Tibial artery (tissue), 4 donors: ENCODE measurements at regions not wholly inside any gene's neighbourhood (a gene's known extent, or its start where the extent isn't known, plus 50 kb on each side); places are given as distances from the start of the nearest gene placed in this dataset.

Source experiments
- DNase-seq, 2 donors: peaks; one replicate each; pipeline ENCODE4 v3.0.0-alpha.2; 2019
- H3K27ac ChIP-seq, 2 donors: fragments of 200-600 bp; sonication (generic) in 1 of 2; 1 replicate in 1 of 2; 2 replicates in 1 of 2; pipeline ENCODE4 v1.5.1; 2018 to 2019; ENCODE audit warnings: mild to moderate bottlenecking in 1 of 2
- H3K27me3 ChIP-seq, 2 donors: fragments of 200-600 bp; sonication (generic) in 1 of 2; one replicate each; pipeline versions ENCODE4 v1.5.1 to v1.6.0; 2016 to 2019
- H3K36me3 ChIP-seq, 3 donors: fragments of 200-600 bp; sonication (generic) in 2 of 3; one replicate each; pipeline ENCODE4 v1.5.1; 2016 to 2019; ENCODE audit warnings: mild to moderate bottlenecking in 2 of 3
- H3K4me1 ChIP-seq, 4 donors: fragments of 200-600 bp; sonication (generic) in 2 of 4; 1 replicate in 3 of 4; 2 replicates in 1 of 4; pipeline ENCODE4 v1.5.1; 2016 to 2019
- H3K4me3 ChIP-seq, 2 donors: fragments of 200-600 bp; sonication (generic) in 1 of 2; 1 replicate in 1 of 2; 2 replicates in 1 of 2; pipeline ENCODE4 v1.5.1; 2018 to 2019; ENCODE audit warnings: mild to moderate bottlenecking in 2 of 2
- H3K9me3 ChIP-seq, 3 donors: fragments of 200-600 bp; sonication (generic) in 1 of 3; one replicate each; pipeline ENCODE4 v1.5.1; 2016 to 2019
- intact Hi-C: fragments of 100-400 bp; cut with DNase I; formaldehyde crosslinking; loops from one replicate; pipeline ENCODE4 v1.15.0; 2023; ENCODE audit warnings: low total_unique reads
- TF ChIP-seq, protein P1 (sequence below), 2 experiments: fragments of 200-600 bp in 1 of 2; fragments of 450-650 bp in 1 of 2; IDR thresholded peaks; one replicate each; pipeline ENCODE4 v1.5.1; 2017 to 2019; ENCODE audit warnings: antibody characterized with exemption in 2 of 2, mild to moderate bottlenecking in 1 of 2, moderate library complexity in 1 of 2

DNA sequence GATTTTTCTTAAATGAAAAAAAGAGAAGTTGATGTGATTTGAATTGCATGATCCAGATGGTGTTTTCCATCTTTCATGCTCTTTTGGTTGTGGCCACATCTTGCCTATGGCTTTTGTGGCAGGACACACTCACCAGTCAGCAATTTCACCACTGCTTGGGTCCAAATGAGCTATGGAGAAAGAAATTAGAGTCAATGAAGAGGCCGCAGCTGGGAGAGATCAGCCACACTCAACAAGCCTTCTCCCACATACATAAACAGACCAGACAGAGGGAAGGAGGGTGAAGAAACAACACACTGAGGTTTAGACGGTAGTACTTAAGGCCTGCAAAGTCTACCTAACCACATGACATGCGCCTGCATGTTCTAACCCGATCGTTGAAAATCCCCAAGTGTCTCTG lies 110.7 kb upstream of the CDIN1 start:
- Histone ChIP-seq H3K4me3 (no peak overlapping the region), H3K36me3 (no peaks in the 10 kb centered on the region), H3K9me3 (no peaks in the 10 kb centered on the region), H3K27me3 (no peaks in the 10 kb centered on the region), H3K27ac (no peak overlapping the region), H3K4me1 (no peaks in the 10 kb centered on the region)
- intact Hi-C loops: no loop called here
- TF ChIP-seq, protein P1, sequence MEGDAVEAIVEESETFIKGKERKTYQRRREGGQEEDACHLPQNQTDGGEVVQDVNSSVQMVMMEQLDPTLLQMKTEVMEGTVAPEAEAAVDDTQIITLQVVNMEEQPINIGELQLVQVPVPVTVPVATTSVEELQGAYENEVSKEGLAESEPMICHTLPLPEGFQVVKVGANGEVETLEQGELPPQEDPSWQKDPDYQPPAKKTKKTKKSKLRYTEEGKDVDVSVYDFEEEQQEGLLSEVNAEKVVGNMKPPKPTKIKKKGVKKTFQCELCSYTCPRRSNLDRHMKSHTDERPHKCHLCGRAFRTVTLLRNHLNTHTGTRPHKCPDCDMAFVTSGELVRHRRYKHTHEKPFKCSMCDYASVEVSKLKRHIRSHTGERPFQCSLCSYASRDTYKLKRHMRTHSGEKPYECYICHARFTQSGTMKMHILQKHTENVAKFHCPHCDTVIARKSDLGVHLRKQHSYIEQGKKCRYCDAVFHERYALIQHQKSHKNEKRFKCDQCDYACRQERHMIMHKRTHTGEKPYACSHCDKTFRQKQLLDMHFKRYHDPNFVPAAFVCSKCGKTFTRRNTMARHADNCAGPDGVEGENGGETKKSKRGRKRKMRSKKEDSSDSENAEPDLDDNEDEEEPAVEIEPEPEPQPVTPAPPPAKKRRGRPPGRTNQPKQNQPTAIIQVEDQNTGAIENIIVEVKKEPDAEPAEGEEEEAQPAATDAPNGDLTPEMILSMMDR (IDR thresholded peaks at IDR 0.05): no peak
- DNase-seq: no peak

DNA sequence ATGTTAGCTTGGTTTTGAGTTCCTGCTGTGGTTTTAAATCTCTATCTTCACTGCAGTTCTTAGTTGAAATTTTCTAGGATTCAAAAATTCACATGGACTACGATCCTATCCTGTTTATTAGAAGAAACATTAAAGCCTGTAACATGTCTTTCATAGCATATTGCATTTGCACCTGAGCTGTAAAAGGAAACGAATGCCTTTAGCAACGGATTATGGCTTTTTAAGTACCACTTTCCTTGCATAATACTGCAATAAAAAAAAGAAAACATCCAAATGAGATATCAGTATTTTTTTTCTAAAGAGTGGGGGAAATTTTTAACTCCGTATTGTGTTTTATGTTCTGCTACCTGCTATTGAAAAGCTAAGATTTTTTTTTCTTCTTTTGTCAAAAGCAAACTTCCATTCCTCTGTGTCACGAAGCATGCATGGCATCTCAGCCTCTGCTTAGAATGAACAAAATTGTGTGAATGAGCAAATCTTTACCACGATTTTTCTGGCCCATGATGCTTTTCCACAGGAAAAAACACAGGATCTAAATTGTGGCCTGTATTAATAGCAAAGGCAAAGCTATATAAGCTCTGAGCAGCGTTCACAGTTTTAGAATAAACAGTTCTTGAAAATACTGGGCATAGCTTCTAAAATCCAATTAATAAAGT lies 110.0 kb upstream of the CDIN1 start:
- Histone ChIP-seq H3K27me3 (no peaks in the 10 kb centered on the region), H3K9me3 (no peaks in the 10 kb centered on the region), H3K4me1 (no peaks in the 10 kb centered on the region), H3K4me3 (no peak overlapping the region), H3K27ac (no peak overlapping the region), H3K36me3 (no peaks in the 10 kb centered on the region)
- TF ChIP-seq, protein P1 (IDR thresholded peaks at IDR 0.05): no peak
- DNase-seq: no peak
- intact Hi-C loops: no loop called here

DNA sequence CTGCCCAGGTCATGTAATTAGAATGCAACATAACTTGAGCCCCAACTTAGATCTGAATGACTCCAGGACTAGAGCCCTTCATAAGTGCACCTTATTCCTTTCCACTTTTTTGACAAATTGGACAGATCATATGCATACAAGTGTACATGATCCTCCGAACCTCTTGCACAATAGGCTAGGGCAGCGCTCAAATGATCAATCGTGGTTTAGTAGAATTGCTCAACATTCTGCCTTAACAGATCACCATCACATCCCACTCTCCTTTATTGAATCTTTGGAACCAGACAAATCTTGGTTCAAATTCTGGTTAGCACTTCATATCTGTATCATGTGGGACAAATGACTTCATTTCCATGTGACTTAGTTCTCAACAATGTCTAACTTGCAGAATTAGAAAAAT lies 106.8 kb upstream of the CDIN1 start:
- intact Hi-C loops: no loop called here

DNA sequence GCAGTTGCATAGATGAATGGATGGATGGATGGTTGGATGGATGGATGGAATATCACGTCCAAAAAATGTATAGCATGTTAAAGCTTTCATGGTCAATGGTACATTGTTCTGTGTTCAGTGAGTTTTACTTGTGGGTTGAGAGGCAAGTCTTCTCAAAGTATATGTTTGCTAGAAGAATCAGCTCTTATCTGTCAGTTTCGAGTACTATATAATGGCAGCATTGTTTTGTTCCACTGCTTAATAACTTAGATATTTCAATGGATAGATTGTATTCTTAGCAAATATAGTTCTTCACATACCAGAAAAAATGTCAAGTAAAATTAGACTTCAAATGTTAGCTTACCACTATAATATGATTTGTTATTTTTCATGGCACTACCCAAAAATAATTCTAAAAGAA lies 100.9 kb upstream of the CDIN1 start:
- no peaks in the 10 kb centered on the region for H3K4me1 ChIP-seq
- TF ChIP-seq, protein P1 (IDR thresholded peaks at IDR 0.05): no peak
- no peaks in the 10 kb centered on the region for H3K27me3 ChIP-seq
- DNase-seq: no peak
- H3K36me3 ChIP-seq: no peaks in the 10 kb centered on the region
- no peak overlapping the region for H3K4me3 ChIP-seq
- no peak overlapping the region for H3K27ac ChIP-seq
- intact Hi-C loops: no loop called here
- no peaks in the 10 kb centered on the region for H3K9me3 ChIP-seq

More for the DNA sequence above, 106.8 kb upstream of the CDIN1 start:
- Histone ChIP-seq H3K4me1 (no peaks in the 10 kb centered on the region), H3K36me3 (no peaks in the 10 kb centered on the region), H3K27ac (no peak overlapping the region), H3K9me3 (no peaks in the 10 kb centered on the region), H3K4me3 (no peak overlapping the region), H3K27me3 (no peaks in the 10 kb centered on the region)
- DNase-seq: no peak
- TF ChIP-seq, protein P1 (IDR thresholded peaks at IDR 0.05): no peak

DNA sequence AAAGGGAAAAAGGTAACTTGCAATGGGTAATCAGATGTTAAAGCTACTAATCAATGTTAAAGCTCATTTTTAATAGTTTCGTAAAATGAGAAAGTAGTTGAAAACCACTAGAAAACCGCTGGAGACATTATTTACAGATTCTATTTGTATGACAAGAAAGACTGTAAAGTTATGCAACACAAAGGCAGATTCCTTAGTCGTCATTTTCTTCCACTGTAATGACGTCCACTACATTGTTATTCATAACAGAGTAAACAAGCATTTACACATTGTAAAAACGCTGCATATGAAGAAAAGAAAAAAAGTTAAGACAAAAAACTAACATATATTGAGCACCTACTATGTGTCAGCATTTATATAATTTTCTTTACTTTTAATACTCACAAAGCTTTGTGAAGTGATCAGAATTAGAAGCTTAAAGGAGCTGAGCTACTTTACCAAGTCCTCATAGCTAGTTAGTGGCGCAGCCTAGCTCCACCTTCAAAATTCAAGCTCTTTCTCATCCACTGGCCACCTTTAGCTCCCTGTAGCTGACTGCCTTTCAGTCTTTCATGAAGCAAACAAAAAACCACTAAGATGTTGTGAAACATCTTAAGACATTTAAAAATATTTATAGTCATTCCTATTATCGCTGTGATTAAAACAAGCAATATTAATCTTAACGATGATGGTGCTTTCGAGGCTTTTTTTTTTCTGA lies 100.1 kb upstream of the CDIN1 start:
- intact Hi-C loops: no loop called here
- TF ChIP-seq, protein P1 (IDR thresholded peaks at IDR 0.05): no peak
- no peak for DNase-seq
- Histone ChIP-seq H3K4me1 (no peaks in the 10 kb centered on the region), H3K27ac (no peak overlapping the region), H3K27me3 (no peaks in the 10 kb centered on the region), H3K9me3 (no peaks in the 10 kb centered on the region), H3K36me3 (no peaks in the 10 kb centered on the region), H3K4me3 (no peak overlapping the region)
